SK-N-SH (cell line): ENCODE measurements at regions not wholly inside any gene's neighbourhood (a gene's known extent, or its start where the extent isn't known, plus 50 kb on each side); places are given as distances from the start of the nearest gene placed in this dataset.

Experiments used
- CTCF ChIP-seq: fragments of 200-600 bp; sonication (generic); IDR thresholded peaks from 2 replicates; pipeline ENCODE4 v1.6.1; 2017; ENCODE audit warnings: antibody characterized with exemption, mild to moderate bottlenecking, moderate library complexity
- MXI1 ChIP-seq: IDR thresholded peaks from 2 replicates; pipeline ENCODE4 v1.6.1; 2012; ENCODE audit warnings: mild to moderate bottlenecking, low read depth, low read length, improper control_type of control experiment
- NFIC ChIP-seq: IDR thresholded peaks from 2 replicates; pipeline ENCODE4 v1.4.0; 2012; ENCODE audit warnings: borderline replicate concordance
- POLR2AphosphoS5 ChIP-seq: IDR thresholded peaks from 2 replicates; pipeline ENCODE4 v1.6.1; 2012; ENCODE audit warnings: low read depth, low read length
- USF1 ChIP-seq: IDR thresholded peaks from 2 replicates; pipeline ENCODE4 v1.4.0; 2012; ENCODE audit warnings: low read depth, borderline replicate concordance
- YY1 ChIP-seq: IDR thresholded peaks from 2 replicates; pipeline ENCODE4 v1.4.0; 2012; ENCODE audit warnings: low read depth, mild to moderate bottlenecking

GRCh38 chr2:23327416-23327815 is 57.6 kb upstream of the KLHL29 start:
- TF ChIP-seq MXI1 (no peak), NFIC (no peak), CTCF (no peak), YY1 (no peak), POLR2AphosphoS5 (no peak), USF1 (no peak)
